ENCODE measurements at regions not wholly inside any gene's neighbourhood (a gene's known extent, or its start where the extent isn't known, plus 50 kb on each side); places are given as distances from the start of the nearest gene placed in this dataset.

GRCh38 chr10:4101918-4102654 is 317.1 kb upstream of the KLF6 start:
- TF ChIP-seq POLR2AphosphoS5 (IDR thresholded peaks at IDR 0.05; ENCODE audit: control insufficient read depth, insufficient read depth, low read depth, low read length) = no peak
- TF ChIP-seq HDGF (IDR thresholded peaks at IDR 0.05) = no peak
- TF ChIP-seq CTCF (IDR thresholded peaks at IDR 0.05 in 2 of 3, conservative IDR thresholded peaks at IDR 0.05 in 1 of 3; ENCODE audit: insufficient read depth in 2 of 3, low read depth in 1 of 3, low read length in 3 of 3) = no peak
- no peak for TF ChIP-seq EZH2 (IDR thresholded peaks at IDR 0.05; ENCODE audit: borderline replicate concordance, low read depth, low read length)
- no peak for TF ChIP-seq ZHX1 (conservative IDR thresholded peaks at IDR 0.05; ENCODE audit: low read length)
- no peak for TF ChIP-seq CEBPB (tag; IDR thresholded peaks at IDR 0.05)
- no peak for TF ChIP-seq E2F6 (IDR thresholded peaks at IDR 0.05; ENCODE audit: borderline replicate concordance in 1 of 2, extremely low read depth in 1 of 2, insufficient read depth in 1 of 2, insufficient read length in 1 of 2, low read depth in 1 of 2, low read length in 1 of 2, poor library complexity in 1 of 2, severe bottlenecking in 1 of 2)
- no peak for TF ChIP-seq THAP7 (CRISPR knock-in tag; IDR thresholded peaks at IDR 0.05)
- TF ChIP-seq ZNF121 (CRISPR knock-in tag; conservative IDR thresholded peaks at IDR 0.05) = no peak
- TF ChIP-seq NFIC (IDR thresholded peaks at IDR 0.05) = no peak
- no peak for TF ChIP-seq NRF1 (conservative IDR thresholded peaks at IDR 0.05 in 1 of 2, IDR thresholded peaks at IDR 0.05 in 1 of 2)
- no peak for TF ChIP-seq POLR2A (conservative IDR thresholded peaks at IDR 0.05)
- no peak for TF ChIP-seq YBX1 (IDR thresholded peaks at IDR 0.05)
- no peak for TF ChIP-seq RFX5 (IDR thresholded peaks at IDR 0.05; ENCODE audit: low read depth, low read length)

Measured in K562 (cell line).